K562 (cell line): ENCODE measurements at regions not wholly inside any gene's neighbourhood (a gene's known extent, or its start where the extent isn't known, plus 50 kb on each side); places are given as distances from the start of the nearest gene placed in this dataset.

Experiments used
- ASH1L ChIP-seq: fragments of 450-650 bp; IDR thresholded peaks from 2 replicates; pipeline ENCODE4 v1.6.1; 2018; ENCODE audit warnings: borderline replicate concordance, mild to moderate bottlenecking, low read depth; ENCODE audit not compliant: partially characterized antibody
- ATF7 ChIP-seq: fragments of 450-650 bp; IDR thresholded peaks from 2 replicates; pipeline ENCODE4 v1.7.1; 2014; ENCODE audit warnings: mild to moderate bottlenecking, moderate library complexity
- CBX2 ChIP-seq: fragments of 200-600 bp; sonication (generic); IDR thresholded peaks from one replicate; pipeline ENCODE4 v1.6.1; 2012; ENCODE audit warnings: mild to moderate bottlenecking, low read length, inconsistent platforms; ENCODE audit not compliant: insufficient read depth, poor library complexity, severe bottlenecking
- CEBPG ChIP-seq, 3 experiments: fragments of 200-800 bp in 1 of 3; sonication (Bioruptor generic) in 1 of 3; sonication (generic) in 1 of 3; formaldehyde crosslinking in 1 of 3; IDR thresholded peaks in 2 of 3; conservative IDR thresholded peaks in 1 of 3; 2 replicates each; pipeline versions ENCODE4 v1.6.1 to v1.8.0; 2016 to 2022; ENCODE audit warnings: missing compliant biosample characterization in 2 of 3, missing genetic modification characterization in 2 of 3, mild to moderate bottlenecking in 1 of 3, missing genetic modification reagents in 1 of 3
- CXXC5 ChIP-seq: fragments of 250-450 bp; sonication (Bioruptor Pico); IDR thresholded peaks from 2 replicates; pipeline ENCODE4 v1.8.0; 2022; ENCODE audit warnings: inconsistent platforms, mild to moderate bottlenecking, moderate library complexity
- EP300 ChIP-seq: IDR thresholded peaks from 2 replicates; pipeline ENCODE4 v1.6.1; 2012; ENCODE audit warnings: low read length, improper control_type of control experiment
- ESRRB ChIP-seq: fragments of 250-450 bp; sonication (Bioruptor Pico); IDR thresholded peaks from 2 replicates; pipeline ENCODE4 v1.5.0; 2020; ENCODE audit warnings: mild to moderate bottlenecking, moderate library complexity, borderline replicate concordance
- FOSL1 ChIP-seq: fragments of 200-800 bp; sonication (Bioruptor generic); conservative IDR thresholded peaks from 2 replicates; pipeline ENCODE4 v1.6.1; 2016; ENCODE audit warnings: missing genetic modification characterization, missing compliant biosample characterization
- HINFP ChIP-seq: fragments of 450-650 bp; conservative IDR thresholded peaks from 2 replicates; pipeline ENCODE4 v1.6.1; 2016; ENCODE audit warnings: missing genetic modification characterization, low read depth, mild to moderate bottlenecking, control low read depth, missing compliant biosample characterization
- KDM1A ChIP-seq, 2 experiments: fragments of 450-650 bp; IDR thresholded peaks; 2 replicates each; pipeline ENCODE4 v1.6.1; 2016; ENCODE audit warnings: mild to moderate bottlenecking in 2 of 2
- NRF1 ChIP-seq, 2 experiments: fragments of 450-650 bp; IDR thresholded peaks in 1 of 2; conservative IDR thresholded peaks in 1 of 2; 2 replicates each; pipeline ENCODE4 v1.6.1; 2014; ENCODE audit warnings: mild to moderate bottlenecking in 2 of 2
- TAF7 ChIP-seq: fragments of 450-650 bp; IDR thresholded peaks from 2 replicates; pipeline ENCODE4 v1.6.1; 2016; ENCODE audit warnings: missing genetic modification characterization, missing compliant biosample characterization
- TFE3 ChIP-seq: fragments of 450-650 bp; formaldehyde crosslinking; IDR thresholded peaks from 2 replicates; pipeline ENCODE4 v1.4.0; 2020; ENCODE audit warnings: mild to moderate bottlenecking, mixed read lengths
- THAP12 ChIP-seq: fragments of 250-450 bp; sonication (Bioruptor Pico); IDR thresholded peaks from 2 replicates; pipeline ENCODE4 v1.9.0; 2021; ENCODE audit warnings: mild to moderate bottlenecking, inconsistent platforms
- WHSC1 ChIP-seq: IDR thresholded peaks from one replicate; pipeline ENCODE4 v1.6.1; 2012; ENCODE audit warnings: low read length, control low read depth, inconsistent platforms
- ZBTB12 ChIP-seq: fragments of 250-450 bp; sonication (Bioruptor Pico); IDR thresholded peaks from 2 replicates; pipeline ENCODE4 v1.4.0; 2020
- ZNF324 ChIP-seq: fragments of 250-450 bp; sonication (Bioruptor Pico); IDR thresholded peaks from 2 replicates; pipeline ENCODE4 v1.4.0; 2020; ENCODE audit warnings: mild to moderate bottlenecking
- ZNF639 ChIP-seq, 2 experiments: fragments of 200-800 bp in 1 of 2; sonication (Bioruptor generic) in 1 of 2; sonication (generic) in 1 of 2; formaldehyde crosslinking in 1 of 2; IDR thresholded peaks in 1 of 2; conservative IDR thresholded peaks in 1 of 2; 2 replicates each; pipeline versions ENCODE4 v1.5.0 to v1.6.1; 2016 to 2020; ENCODE audit warnings: missing compliant biosample characterization in 1 of 2, missing genetic modification characterization in 1 of 2, missing genetic modification reagents in 1 of 2
- ZNF695 ChIP-seq: fragments of 450-650 bp; formaldehyde crosslinking; IDR thresholded peaks from 2 replicates; pipeline ENCODE4 v1.4.0; 2020; ENCODE audit warnings: mild to moderate bottlenecking, moderate library complexity

- TF ChIP-seq HINFP (tag) (no peak), THAP12 (CRISPR knock-in tag) (no peak), KDM1A (IDR thresholded peaks at IDR 0.05) (no peak), FOSL1 (tag) (peak; percentile 56), ZNF324 (CRISPR knock-in tag) (no peak), ESRRB (no peak), TAF7 (tag) (no peak), TFE3 (CRISPR knock-in tag) (no peak), ASH1L (no peak), WHSC1 (no peak), NRF1 (conservative IDR thresholded peaks at IDR 0.05 in 1 of 2, IDR thresholded peaks at IDR 0.05 in 1 of 2) (no peak), ATF7 (no peak), CBX2 (no peak), EP300 (peak; percentile 10; the same call in 1 of the 2 replicates), ZNF695 (CRISPR knock-in tag) (no peak), ZBTB12 (CRISPR knock-in tag) (no peak), CXXC5 (no peak), ZNF639 (CRISPR knock-in tag; conservative IDR thresholded peaks at IDR 0.05 in 1 of 2, IDR thresholded peaks at IDR 0.05 in 1 of 2) (no peak), CEBPG (CRISPR knock-in tag; IDR thresholded peaks at IDR 0.05) (0 out of 2 replicates have a peak, but pooled peaks have one; percentile 20), CEBPG (tag; conservative IDR thresholded peaks at IDR 0.05 in 1 of 2, IDR thresholded peaks at IDR 0.05 in 1 of 2) (peak in 1 of 2 experiments; percentile 93; a peak in 2 of 4 replicates)
These were observed 170.5 kb downstream of the FTCDNL1 start (continued) for GRCh38 chr2:199680482-199680881.
